RWPE2 (cell line): ENCODE measurements at regions not wholly inside any gene's neighbourhood (a gene's known extent, or its start where the extent isn't known, plus 50 kb on each side); places are given as distances from the start of the nearest gene placed in this dataset.

Source experiments
- ATAC-seq: fragments of 200-7000 bp; cut with Tn5 transposase; 3 replicates; pipeline ENCODE4 v1.9.1; 2021; ENCODE audit warnings: low read depth
- DNase-seq: peaks from one replicate; pipeline ENCODE4 v3.0.0-alpha.2; 2020; ENCODE audit warnings: low spot score
- H3K27ac ChIP-seq: fragments of 450-650 bp; 2 replicates; pipeline ENCODE4 v1.5.1; 2017; ENCODE audit warnings: mild to moderate bottlenecking; ENCODE audit not compliant: poor library complexity, severe bottlenecking
- H3K27me3 ChIP-seq: fragments of 250-450 bp; sonication (Bioruptor Pico); 2 replicates; pipeline ENCODE4 v1.5.1; 2021; ENCODE audit warnings: mild to moderate bottlenecking, moderate library complexity; ENCODE audit not compliant: insufficient read depth, poor library complexity, severe bottlenecking
- H3K36me3 ChIP-seq: fragments of 250-450 bp; sonication (Bioruptor Pico); 2 replicates; pipeline ENCODE4 v1.5.1; 2020; ENCODE audit warnings: low read depth, mild to moderate bottlenecking, moderate library complexity
- H3K4me1 ChIP-seq: fragments of 250-450 bp; sonication (Bioruptor Pico); 2 replicates; pipeline ENCODE4 v1.5.1; 2021; ENCODE audit warnings: mild to moderate bottlenecking, moderate library complexity; ENCODE audit not compliant: insufficient read depth, poor library complexity, severe bottlenecking
- H3K4me3 ChIP-seq: fragments of 250-450 bp; sonication (Bioruptor Pico); 2 replicates; pipeline ENCODE4 v1.5.1; 2021; ENCODE audit warnings: mild to moderate bottlenecking, moderate library complexity; ENCODE audit not compliant: severe bottlenecking
- H3K9me3 ChIP-seq: fragments of 250-450 bp; sonication (Bioruptor Pico); 2 replicates; pipeline ENCODE4 v1.5.1; 2021; ENCODE audit warnings: mild to moderate bottlenecking, moderate library complexity; ENCODE audit not compliant: severe bottlenecking
- TF ChIP-seq, protein P1 (sequence below): fragments of 450-650 bp; IDR thresholded peaks from one replicate; pipeline ENCODE4 v1.5.1; 2017; ENCODE audit warnings: mild to moderate bottlenecking, moderate library complexity; ENCODE audit not compliant: poor library complexity, severe bottlenecking

DNA sequence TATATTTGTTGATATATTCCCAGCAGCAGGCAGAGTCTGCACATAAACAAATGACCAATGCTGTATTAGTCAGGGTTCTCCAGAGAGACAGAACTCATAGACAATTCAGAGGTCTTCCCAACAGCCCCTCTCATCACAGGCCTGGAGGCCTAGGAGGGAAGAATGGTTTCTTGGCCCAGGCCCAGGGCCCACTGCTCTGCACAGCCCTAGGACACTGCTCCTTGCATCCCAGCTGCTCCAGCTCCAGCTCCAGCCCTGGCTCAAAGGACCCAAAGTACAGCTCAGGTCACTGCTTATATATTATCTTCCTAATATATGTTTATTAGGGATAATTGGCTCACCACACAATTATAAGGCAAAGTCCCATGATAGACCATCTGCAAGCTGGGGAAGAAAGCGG, 749.9 kb downstream of the KCNJ2 start:
- Histone ChIP-seq H3K4me1 (no peaks in the 10 kb centered on the region), H3K27me3 (no peaks in the 10 kb centered on the region), H3K36me3 (no peaks in the 10 kb centered on the region), H3K27ac (no peak overlapping the region), H3K4me3 (no peak overlapping the region), H3K9me3 (no peaks in the 10 kb centered on the region)
- TF ChIP-seq, protein P1, sequence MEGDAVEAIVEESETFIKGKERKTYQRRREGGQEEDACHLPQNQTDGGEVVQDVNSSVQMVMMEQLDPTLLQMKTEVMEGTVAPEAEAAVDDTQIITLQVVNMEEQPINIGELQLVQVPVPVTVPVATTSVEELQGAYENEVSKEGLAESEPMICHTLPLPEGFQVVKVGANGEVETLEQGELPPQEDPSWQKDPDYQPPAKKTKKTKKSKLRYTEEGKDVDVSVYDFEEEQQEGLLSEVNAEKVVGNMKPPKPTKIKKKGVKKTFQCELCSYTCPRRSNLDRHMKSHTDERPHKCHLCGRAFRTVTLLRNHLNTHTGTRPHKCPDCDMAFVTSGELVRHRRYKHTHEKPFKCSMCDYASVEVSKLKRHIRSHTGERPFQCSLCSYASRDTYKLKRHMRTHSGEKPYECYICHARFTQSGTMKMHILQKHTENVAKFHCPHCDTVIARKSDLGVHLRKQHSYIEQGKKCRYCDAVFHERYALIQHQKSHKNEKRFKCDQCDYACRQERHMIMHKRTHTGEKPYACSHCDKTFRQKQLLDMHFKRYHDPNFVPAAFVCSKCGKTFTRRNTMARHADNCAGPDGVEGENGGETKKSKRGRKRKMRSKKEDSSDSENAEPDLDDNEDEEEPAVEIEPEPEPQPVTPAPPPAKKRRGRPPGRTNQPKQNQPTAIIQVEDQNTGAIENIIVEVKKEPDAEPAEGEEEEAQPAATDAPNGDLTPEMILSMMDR = no peak
- DNase-seq (no peak), ATAC-seq (no peak)

GRCh38 chr17:70920416-70920815, 751.1 kb downstream of the KCNJ2 start:
- Histone ChIP-seq H3K4me1 (no peaks in the 10 kb centered on the region), H3K36me3 (no peaks in the 10 kb centered on the region), H3K27ac (no peak overlapping the region), H3K9me3 (no peaks in the 10 kb centered on the region), H3K4me3 (no peak overlapping the region), H3K27me3 (no peaks in the 10 kb centered on the region)
- no peak for DNase-seq
- no peak for ATAC-seq
- TF ChIP-seq, protein P1 = no peak

GRCh38 chr17:70922268-70922667, 752.9 kb downstream of the KCNJ2 start:
- ATAC-seq (no peak), DNase-seq (no peak)
- Histone ChIP-seq H3K27ac (no peak overlapping the region), H3K4me3 (no peak overlapping the region), H3K4me1 (no peaks in the 10 kb centered on the region), H3K9me3 (no peaks in the 10 kb centered on the region), H3K27me3 (no peaks in the 10 kb centered on the region), H3K36me3 (no peaks in the 10 kb centered on the region)
- TF ChIP-seq, protein P1 = no peak

GRCh38 chr17:70924776-70925175, 755.4 kb downstream of the KCNJ2 start:
- Histone ChIP-seq H3K4me3 (no peak overlapping the region), H3K27ac (no peak overlapping the region), H3K27me3 (no peaks in the 10 kb centered on the region), H3K36me3 (no peaks in the 10 kb centered on the region), H3K9me3 (no peaks in the 10 kb centered on the region), H3K4me1 (no peaks in the 10 kb centered on the region)
- DNase-seq (no peak), ATAC-seq (no peak)
- TF ChIP-seq, protein P1 = no peak

DNA sequence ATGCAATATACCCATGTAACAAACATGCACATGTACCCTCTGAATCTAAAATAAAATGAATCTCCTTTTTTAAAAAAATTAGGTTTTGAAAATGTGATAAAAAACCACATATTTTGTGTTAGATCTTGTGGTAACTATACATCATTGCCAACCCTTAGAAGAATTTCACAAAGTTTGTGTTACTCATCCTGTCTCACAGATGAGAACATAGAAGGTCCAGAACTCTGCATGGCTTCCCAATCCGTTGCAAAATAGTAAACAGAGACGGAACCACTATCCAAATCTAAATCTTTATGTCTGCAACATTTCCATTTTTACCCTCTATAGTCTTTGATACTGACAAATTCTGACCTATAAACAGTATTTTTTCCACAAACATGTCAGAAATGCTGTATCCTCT, 759.9 kb downstream of the KCNJ2 start:
- no peaks in the 10 kb centered on the region for H3K4me1 ChIP-seq

More for the DNA sequence above, 759.9 kb downstream of the KCNJ2 start:
- DNase-seq (no peak), ATAC-seq (no peak)
- Histone ChIP-seq H3K36me3 (no peaks in the 10 kb centered on the region), H3K27me3 (no peaks in the 10 kb centered on the region), H3K27ac (no peak overlapping the region), H3K9me3 (no peaks in the 10 kb centered on the region), H3K4me3 (no peak overlapping the region)
- TF ChIP-seq, protein P1 = no peak
